GM11168 (cell line): ENCODE measurements at regions not wholly inside any gene's neighbourhood (a gene's known extent, or its start where the extent isn't known, plus 50 kb on each side); places are given as distances from the start of the nearest gene placed in this dataset.

ENCODE experiments used
- in situ Hi-C: fragments of 300-500 bp; cut with MboI; formaldehyde crosslinking; loops from one replicate; pipeline ENCODE4 v1.12.0; 2022; ENCODE audit warnings: low sequenced_read_pairs; ENCODE audit not compliant: unreplicated experiment

GRCh38 chr9:31807574-31808256 is 576.7 kb upstream of the ACO1 start:
- in situ Hi-C loops = no loop called here

GRCh38 chr9:31808766-31809165 is 575.7 kb upstream of the ACO1 start:
- in situ Hi-C loops = no loop called here

GRCh38 chr9:31820426-31820825 is 564.0 kb upstream of the ACO1 start:
- in situ Hi-C loops = no loop called here

- in situ Hi-C loops = no loop called here
Observed at GRCh38 chr9:31821583-31821982, 562.9 kb upstream of the ACO1 start.

- in situ Hi-C loops = no loop called here
Observed at GRCh38 chr9:31823365-31823764, 561.1 kb upstream of the ACO1 start.

GRCh38 chr9:31824860-31825259 is 559.6 kb upstream of the ACO1 start:
- in situ Hi-C loops = no loop called here

- in situ Hi-C loops = no loop called here
Observed at GRCh38 chr9:31837211-31837610, 547.2 kb upstream of the ACO1 start.

GRCh38 chr9:31839273-31839672 is 545.2 kb upstream of the ACO1 start:
- in situ Hi-C loops = no loop called here

- in situ Hi-C loops = no loop called here
Observed at GRCh38 chr9:31840702-31841101, 543.7 kb upstream of the ACO1 start.

- in situ Hi-C loops = no loop called here
Observed at GRCh38 chr9:31847963-31848362, 536.5 kb upstream of the ACO1 start.

- in situ Hi-C loops = no loop called here
Observed at GRCh38 chr9:31848505-31849285, 535.7 kb upstream of the ACO1 start.

- in situ Hi-C loops = no loop called here
Observed at GRCh38 chr9:31854187-31854586, 530.3 kb upstream of the ACO1 start.

- in situ Hi-C loops = no loop called here
Observed at GRCh38 chr9:31868830-31869229, 515.6 kb upstream of the ACO1 start.

- in situ Hi-C loops = no loop called here
Observed at GRCh38 chr9:31870276-31870675, 514.2 kb upstream of the ACO1 start.

- in situ Hi-C loops = no loop called here
Observed at GRCh38 chr9:31873722-31874121, 510.7 kb upstream of the ACO1 start.

GRCh38 chr9:31894008-31894407 is 490.4 kb upstream of the ACO1 start:
- in situ Hi-C loops = no loop called here

GRCh38 chr9:31908158-31908890 is 476.1 kb upstream of the ACO1 start:
- in situ Hi-C loops = no loop called here

GRCh38 chr9:31908891-31909480 is 475.5 kb upstream of the ACO1 start:
- in situ Hi-C loops = no loop called here

GRCh38 chr9:31912636-31913035 is 471.8 kb upstream of the ACO1 start:
- in situ Hi-C loops = no loop called here

GRCh38 chr9:31916591-31917241 is 467.7 kb upstream of the ACO1 start:
- in situ Hi-C loops = no loop called here
